CD4-positive, CD25-positive, alpha-beta regulatory T cell (primary cell): ENCODE measurements at regions not wholly inside any gene's neighbourhood (a gene's known extent, or its start where the extent isn't known, plus 50 kb on each side); places are given as distances from the start of the nearest gene placed in this dataset.

Experiments used
- ATAC-seq, 2 donors: fragments of 150-1000 bp; cut with Tn5 transposase; one replicate each; pipeline ENCODE4 v1.10.0; 2021; ENCODE audit warnings: low read depth in 2 of 2, moderate number of reproducible peaks in 2 of 2, moderate library complexity in 1 of 2
- DNase-seq, 3 donors: peaks; one replicate each; pipeline versions ENCODE4 v3.0.0 to v3.0.0-alpha.2; 2012 to 2022; ENCODE audit warnings: mixed read lengths in 1 of 3
- H3K27ac ChIP-seq: one replicate; pipeline ENCODE4 v1.7.0; 2013; ENCODE audit warnings: mild to moderate bottlenecking, low read length; ENCODE audit not compliant: insufficient read depth, poor library complexity, severe bottlenecking
- H3K27me3 ChIP-seq: one replicate; pipeline ENCODE4 v1.7.0; 2013; ENCODE audit warnings: low read length; ENCODE audit not compliant: control insufficient read depth, insufficient read depth
- H3K36me3 ChIP-seq: one replicate; pipeline ENCODE4 v1.7.0; 2013; ENCODE audit warnings: mild to moderate bottlenecking, low read length, moderate library complexity; ENCODE audit not compliant: control insufficient read depth, insufficient read depth
- H3K4me1 ChIP-seq: 2 replicates; pipeline ENCODE4 v1.7.0; 2013; ENCODE audit warnings: mild to moderate bottlenecking, low read length; ENCODE audit not compliant: insufficient read depth, control insufficient read depth, poor library complexity, severe bottlenecking
- H3K4me3 ChIP-seq: one replicate; pipeline ENCODE4 v1.7.0; 2013; ENCODE audit warnings: low read depth, mild to moderate bottlenecking, low read length, moderate library complexity
- H3K9me3 ChIP-seq, 2 experiments: 1 replicate in 1 of 2; 2 replicates in 1 of 2; pipeline ENCODE4 v1.7.0; 2013; ENCODE audit warnings: low read length in 2 of 2, mild to moderate bottlenecking in 1 of 2, moderate library complexity in 1 of 2; ENCODE audit not compliant: control insufficient read depth in 2 of 2
- H3K27ac Mint-ChIP-seq, 3 donors: one replicate each; pipeline ENCODE4 v1.8.0; 2020 to 2022; ENCODE audit warnings: mild to moderate bottlenecking in 3 of 3, mixed read lengths in 3 of 3, moderate library complexity in 2 of 3
- H3K27me3 Mint-ChIP-seq: one replicate; pipeline ENCODE4 v1.8.0; 2022; ENCODE audit warnings: mild to moderate bottlenecking, mixed read lengths
- H3K36me3 Mint-ChIP-seq: one replicate; pipeline ENCODE4 v1.8.0; 2020; ENCODE audit warnings: mixed read lengths
- H3K4me1 Mint-ChIP-seq, 4 donors: one replicate each; pipeline ENCODE4 v1.8.0; 2020 to 2022; ENCODE audit warnings: mixed read lengths in 4 of 4, mild to moderate bottlenecking in 1 of 4
- H3K4me3 Mint-ChIP-seq, 4 donors: one replicate each; pipeline ENCODE4 v1.8.0; 2020 to 2022; ENCODE audit warnings: mild to moderate bottlenecking in 4 of 4, mixed read lengths in 4 of 4, moderate library complexity in 3 of 4
- H3K9me3 Mint-ChIP-seq, 7 donors: one replicate each; pipeline ENCODE4 v1.8.0; 2020 to 2022; ENCODE audit warnings: mixed read lengths in 7 of 7, mild to moderate bottlenecking in 3 of 7, moderate library complexity in 2 of 7

DNA sequence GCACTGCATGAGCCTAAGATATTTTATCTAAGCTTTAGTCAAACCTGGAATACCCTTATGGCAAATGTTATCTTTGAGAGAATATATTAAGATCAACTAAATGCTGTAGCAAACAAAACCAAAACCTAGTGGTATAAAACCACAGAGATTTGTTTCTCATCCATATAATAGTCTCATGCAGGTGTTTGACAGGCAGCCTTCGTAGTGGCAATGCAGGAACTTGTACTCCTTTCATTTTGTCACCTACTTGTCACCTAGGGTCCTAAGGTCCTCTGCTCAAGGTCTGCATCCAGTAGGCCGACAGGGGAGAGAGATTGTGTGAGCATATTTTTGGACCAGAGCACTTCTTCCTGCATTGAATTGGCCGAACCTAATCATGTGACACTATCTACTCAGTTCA lies 352.6 kb downstream of the GPR37 start:
- no peaks in the 10 kb centered on the region for H3K27me3 ChIP-seq
- DNase-seq, result no peak
- Mint-ChIP-seq H3K4me1 (no peaks in the 10 kb centered on the region), H3K27ac (no peak overlapping the region), H3K27me3 (no peaks in the 10 kb centered on the region), H3K4me3 (no peak overlapping the region), H3K9me3 (peaks cover 0 to 5% (median 0%) of the 10 kb centered on the region in 7 donors), H3K36me3 (no peaks in the 10 kb centered on the region)
- H3K4me3 ChIP-seq, result no peak overlapping the region
- no peaks in the 10 kb centered on the region for H3K36me3 ChIP-seq
- H3K4me1 ChIP-seq, result no peaks in the 10 kb centered on the region
- ATAC-seq, result no peak
- H3K9me3 ChIP-seq, result no peaks in the 10 kb centered on the region
- H3K27ac ChIP-seq, result no peak overlapping the region

GRCh38 chr7:124412531-124412930 lies 353.1 kb downstream of the GPR37 start:
- Histone ChIP-seq H3K27ac (no peak overlapping the region), H3K9me3 (no peaks in the 10 kb centered on the region), H3K27me3 (no peaks in the 10 kb centered on the region), H3K36me3 (no peaks in the 10 kb centered on the region), H3K4me1 (no peaks in the 10 kb centered on the region), H3K4me3 (no peak overlapping the region)
- Mint-ChIP-seq H3K9me3 (peaks cover 0 to 5% (median 0%) of the 10 kb centered on the region in 7 donors), H3K4me3 (no peak overlapping the region), H3K27me3 (no peaks in the 10 kb centered on the region), H3K4me1 (no peaks in the 10 kb centered on the region), H3K36me3 (no peaks in the 10 kb centered on the region), H3K27ac (no peak overlapping the region)
- no peak for DNase-seq
- ATAC-seq, result no peak

- Mint-ChIP-seq H3K4me1 (no peaks in the 10 kb centered on the region), H3K9me3 (peaks cover 0 to 7% (median 3%) of the 10 kb centered on the region in 7 donors), H3K36me3 (no peaks in the 10 kb centered on the region), H3K27ac (no peak overlapping the region), H3K27me3 (no peaks in the 10 kb centered on the region), H3K4me3 (no peak overlapping the region)
- ATAC-seq, result no peak
- no peak for DNase-seq
- Histone ChIP-seq H3K9me3 (no peaks in the 10 kb centered on the region), H3K27me3 (no peaks in the 10 kb centered on the region), H3K36me3 (no peaks in the 10 kb centered on the region), H3K4me3 (no peak overlapping the region), H3K27ac (no peak overlapping the region), H3K4me1 (no peaks in the 10 kb centered on the region)
These were observed 353.8 kb downstream of the GPR37 start for GRCh38 chr7:124411796-124412195.

- no peak for ATAC-seq
- H3K4me3 Mint-ChIP-seq, result no peak overlapping the region
- no peaks in the 10 kb centered on the region for H3K4me1 Mint-ChIP-seq
- Histone ChIP-seq H3K36me3 (no peaks in the 10 kb centered on the region), H3K27me3 (no peaks in the 10 kb centered on the region), H3K27ac (no peak overlapping the region), H3K4me3 (no peak overlapping the region), H3K9me3 (no peaks in the 10 kb centered on the region), H3K4me1 (no peaks in the 10 kb centered on the region)
- peaks cover 0 to 15% (median 4%) of the 10 kb centered on the region in 7 donors for H3K9me3 Mint-ChIP-seq
- H3K27ac Mint-ChIP-seq, result no peak overlapping the region
- no peaks in the 10 kb centered on the region for H3K27me3 Mint-ChIP-seq
- H3K36me3 Mint-ChIP-seq, result no peaks in the 10 kb centered on the region
- DNase-seq, result no peak
These were observed 362.0 kb downstream of the GPR37 start for GRCh38 chr7:124403587-124403986.

GRCh38 chr7:124403112-124403511 lies 362.5 kb downstream of the GPR37 start:
- Mint-ChIP-seq H3K4me3 (no peak overlapping the region), H3K9me3 (peaks cover 0 to 15% (median 4%) of the 10 kb centered on the region in 7 donors), H3K27me3 (no peaks in the 10 kb centered on the region), H3K4me1 (no peaks in the 10 kb centered on the region), H3K36me3 (no peaks in the 10 kb centered on the region), H3K27ac (no peak overlapping the region)
- no peaks in the 10 kb centered on the region for H3K9me3 ChIP-seq
- H3K36me3 ChIP-seq, result no peaks in the 10 kb centered on the region
- H3K4me1 ChIP-seq, result no peaks in the 10 kb centered on the region
- H3K4me3 ChIP-seq, result no peak overlapping the region
- H3K27ac ChIP-seq, result no peak overlapping the region
- ATAC-seq, result no peak
- DNase-seq, result no peak
- no peaks in the 10 kb centered on the region for H3K27me3 ChIP-seq

DNA sequence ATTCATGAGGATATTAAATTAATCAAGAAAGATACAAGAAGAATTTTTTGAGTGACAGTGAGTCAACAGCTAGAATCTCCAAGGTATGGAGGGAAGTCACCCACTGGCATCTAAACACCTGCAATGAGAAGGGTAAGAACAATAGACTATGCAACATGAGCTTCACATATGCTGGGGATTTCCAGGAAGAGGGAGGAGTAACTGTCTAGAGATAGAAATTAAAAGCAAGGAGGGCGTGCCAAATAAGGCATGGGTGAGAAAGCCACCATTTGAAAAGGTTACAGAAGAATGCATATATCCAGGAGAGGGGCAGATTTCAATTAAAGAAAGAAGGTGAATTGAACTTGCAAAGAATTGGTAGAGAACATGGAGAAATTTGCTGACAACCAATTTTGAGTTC lies 365.7 kb downstream of the GPR37 start:
- Histone ChIP-seq H3K4me3 (no peak overlapping the region), H3K36me3 (no peaks in the 10 kb centered on the region), H3K4me1 (no peaks in the 10 kb centered on the region), H3K27me3 (no peaks in the 10 kb centered on the region), H3K9me3 (no peaks in the 10 kb centered on the region), H3K27ac (no peak overlapping the region)
- Mint-ChIP-seq H3K4me1 (peaks cover 0 to 5% (median 0%) of the 10 kb centered on the region in 4 donors), H3K27me3 (no peaks in the 10 kb centered on the region), H3K27ac (no peak overlapping the region), H3K36me3 (no peaks in the 10 kb centered on the region), H3K9me3 (peaks cover 1 to 23% (median 7%) of the 10 kb centered on the region in 7 donors), H3K4me3 (no peak overlapping the region)
- DNase-seq (no peak), ATAC-seq (no peak)

GRCh38 chr7:124398937-124399552 lies 366.2 kb upstream of the TMEM229A start:
- no peak overlapping the region for H3K27ac Mint-ChIP-seq
- no peaks in the 10 kb centered on the region for H3K4me1 ChIP-seq
- no peaks in the 10 kb centered on the region for H3K27me3 ChIP-seq
- H3K9me3 ChIP-seq, result no peaks in the 10 kb centered on the region
- H3K27ac ChIP-seq, result no peak overlapping the region
- no peak for DNase-seq
- no peak for ATAC-seq
- no peaks in the 10 kb centered on the region for H3K27me3 Mint-ChIP-seq
- no peaks in the 10 kb centered on the region for H3K36me3 Mint-ChIP-seq
- peaks cover 0 to 5% (median 0%) of the 10 kb centered on the region in 4 donors for H3K4me1 Mint-ChIP-seq
- peaks cover 1 to 23% (median 7%) of the 10 kb centered on the region in 7 donors for H3K9me3 Mint-ChIP-seq
- H3K4me3 Mint-ChIP-seq, result no peak overlapping the region
- H3K36me3 ChIP-seq, result no peaks in the 10 kb centered on the region
- no peak overlapping the region for H3K4me3 ChIP-seq

- no peak for ATAC-seq
- no peaks in the 10 kb centered on the region for H3K9me3 ChIP-seq
- H3K27me3 Mint-ChIP-seq, result no peaks in the 10 kb centered on the region
These were observed 364.3 kb upstream of the TMEM229A start for GRCh38 chr7:124397134-124397533.

More at GRCh38 chr7:124397134-124397533, 364.3 kb upstream of the TMEM229A start:
- H3K36me3 Mint-ChIP-seq, result no peaks in the 10 kb centered on the region
- H3K4me3 Mint-ChIP-seq, result no peak overlapping the region
- DNase-seq, result no peak
- H3K4me3 ChIP-seq, result no peak overlapping the region
- no peak overlapping the region for H3K27ac ChIP-seq
- H3K4me1 Mint-ChIP-seq, result peaks cover 0 to 5% (median 0%) of the 10 kb centered on the region in 4 donors
- peaks cover 1 to 23% (median 8%) of the 10 kb centered on the region in 7 donors for H3K9me3 Mint-ChIP-seq
- no peaks in the 10 kb centered on the region for H3K4me1 ChIP-seq
- no peak overlapping the region for H3K27ac Mint-ChIP-seq
- no peaks in the 10 kb centered on the region for H3K36me3 ChIP-seq
- no peaks in the 10 kb centered on the region for H3K27me3 ChIP-seq
